ENCODE measurements at regions not wholly inside any gene's neighbourhood (a gene's known extent, or its start where the extent isn't known, plus 50 kb on each side); places are given as distances from the start of the nearest gene placed in this dataset.

- TF ChIP-seq, protein P1, sequence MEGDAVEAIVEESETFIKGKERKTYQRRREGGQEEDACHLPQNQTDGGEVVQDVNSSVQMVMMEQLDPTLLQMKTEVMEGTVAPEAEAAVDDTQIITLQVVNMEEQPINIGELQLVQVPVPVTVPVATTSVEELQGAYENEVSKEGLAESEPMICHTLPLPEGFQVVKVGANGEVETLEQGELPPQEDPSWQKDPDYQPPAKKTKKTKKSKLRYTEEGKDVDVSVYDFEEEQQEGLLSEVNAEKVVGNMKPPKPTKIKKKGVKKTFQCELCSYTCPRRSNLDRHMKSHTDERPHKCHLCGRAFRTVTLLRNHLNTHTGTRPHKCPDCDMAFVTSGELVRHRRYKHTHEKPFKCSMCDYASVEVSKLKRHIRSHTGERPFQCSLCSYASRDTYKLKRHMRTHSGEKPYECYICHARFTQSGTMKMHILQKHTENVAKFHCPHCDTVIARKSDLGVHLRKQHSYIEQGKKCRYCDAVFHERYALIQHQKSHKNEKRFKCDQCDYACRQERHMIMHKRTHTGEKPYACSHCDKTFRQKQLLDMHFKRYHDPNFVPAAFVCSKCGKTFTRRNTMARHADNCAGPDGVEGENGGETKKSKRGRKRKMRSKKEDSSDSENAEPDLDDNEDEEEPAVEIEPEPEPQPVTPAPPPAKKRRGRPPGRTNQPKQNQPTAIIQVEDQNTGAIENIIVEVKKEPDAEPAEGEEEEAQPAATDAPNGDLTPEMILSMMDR (conservative IDR thresholded peaks at IDR 0.05; ENCODE audit: low read depth, low read length), result no peak; the same call in 1 of the 2 replicates
- no peak for TF ChIP-seq EZH2 (IDR thresholded peaks at IDR 0.05; ENCODE audit: borderline replicate concordance, low read depth, low read length, poor library complexity, severe bottlenecking)
Observed at GRCh38 chr15:95829062-95829461, 501.4 kb upstream of the NR2F2 start.
